ENCODE measurements at regions not wholly inside any gene's neighbourhood (a gene's known extent, or its start where the extent isn't known, plus 50 kb on each side); places are given as distances from the start of the nearest gene placed in this dataset.
"Not testable (repeated sequence)": the region's sequence is repeated elsewhere in the genome, so short reads cannot be mapped to it uniquely, and the experiment has no call there.

- DNase-seq, result no peak
These were observed 84.4 kb upstream of the CMKLR1 start for GRCh38 chr12:108423486-108423885.

GRCh38 chr12:108421082-108421481 lies 82.0 kb upstream of the CMKLR1 start:
- not testable (repeated sequence) for DNase-seq

GRCh38 chr12:108420421-108420820 lies 81.3 kb upstream of the CMKLR1 start:
- not testable (repeated sequence) for DNase-seq

GRCh38 chr12:108419949-108420348 lies 80.8 kb upstream of the CMKLR1 start:
- DNase-seq, result no peak

- DNase-seq, result no peak
These were observed 79.2 kb upstream of the CMKLR1 start for GRCh38 chr12:108418164-108418890.

GRCh38 chr12:108414021-108414420 lies 74.9 kb upstream of the CMKLR1 start:
- no peak for DNase-seq

GRCh38 chr12:108410689-108411088 lies 71.6 kb upstream of the CMKLR1 start:
- no peak for DNase-seq

- DNase-seq, result no peak
These were observed 70.4 kb upstream of the CMKLR1 start for GRCh38 chr12:108409481-108409880.

GRCh38 chr12:108403952-108404351 lies 64.8 kb upstream of the CMKLR1 start:
- no peak for DNase-seq

- no peak for DNase-seq
These were observed 62.9 kb upstream of the CMKLR1 start for GRCh38 chr12:108401964-108402363.

- no peak for DNase-seq
These were observed 61.9 kb upstream of the CMKLR1 start for GRCh38 chr12:108400900-108401480.

- no peak for DNase-seq
These were observed 61.4 kb upstream of the CMKLR1 start for GRCh38 chr12:108400481-108400880.

GRCh38 chr12:108400056-108400455 lies 60.9 kb upstream of the CMKLR1 start:
- no peak for DNase-seq

- no peak for DNase-seq
These were observed 60.4 kb upstream of the CMKLR1 start for GRCh38 chr12:108399514-108399913.

- DNase-seq, result no peak
These were observed 55.1 kb upstream of the CMKLR1 start for GRCh38 chr12:108394196-108394595.

GRCh38 chr12:108392284-108392683 lies 53.2 kb upstream of the CMKLR1 start:
- no peak for DNase-seq

GRCh38 chr12:108390495-108391203 lies 51.5 kb upstream of the CMKLR1 start:
- DNase-seq, result no peak

- DNase-seq, result no peak
These were observed 50.4 kb upstream of the CMKLR1 start for GRCh38 chr12:108389544-108389943.
